ENCODE measurements at regions not wholly inside any gene's neighbourhood (a gene's known extent, or its start where the extent isn't known, plus 50 kb on each side); places are given as distances from the start of the nearest gene placed in this dataset.

GRCh38 chr12:93167331-93167730, 210.4 kb upstream of the NUDT4 start:
- TF ChIP-seq CTCF (IDR thresholded peaks at IDR 0.05; ENCODE audit: control extremely low read depth in 1 of 3, insufficient read depth in 1 of 3, low read depth in 1 of 3, low read length in 3 of 3) (no peak), RFX5 (IDR thresholded peaks at IDR 0.05; ENCODE audit: borderline replicate concordance, low read depth, low read length) (no peak), POLR2AphosphoS5 (IDR thresholded peaks at IDR 0.05; ENCODE audit: low read depth, low read length) (no peak), JUND (IDR thresholded peaks at IDR 0.05; ENCODE audit: low read length) (no peak), POLR2A (IDR thresholded peaks at IDR 0.05; ENCODE audit: control extremely low read depth in 1 of 2, low read depth in 2 of 2, low read length in 2 of 2) (no peak), SUZ12 (IDR thresholded peaks at IDR 0.05; ENCODE audit: low read length) (no peak)

All from H1 (cell line).